ENCODE measurements at regions not wholly inside any gene's neighbourhood (a gene's known extent, or its start where the extent isn't known, plus 50 kb on each side); places are given as distances from the start of the nearest gene placed in this dataset.

DNA sequence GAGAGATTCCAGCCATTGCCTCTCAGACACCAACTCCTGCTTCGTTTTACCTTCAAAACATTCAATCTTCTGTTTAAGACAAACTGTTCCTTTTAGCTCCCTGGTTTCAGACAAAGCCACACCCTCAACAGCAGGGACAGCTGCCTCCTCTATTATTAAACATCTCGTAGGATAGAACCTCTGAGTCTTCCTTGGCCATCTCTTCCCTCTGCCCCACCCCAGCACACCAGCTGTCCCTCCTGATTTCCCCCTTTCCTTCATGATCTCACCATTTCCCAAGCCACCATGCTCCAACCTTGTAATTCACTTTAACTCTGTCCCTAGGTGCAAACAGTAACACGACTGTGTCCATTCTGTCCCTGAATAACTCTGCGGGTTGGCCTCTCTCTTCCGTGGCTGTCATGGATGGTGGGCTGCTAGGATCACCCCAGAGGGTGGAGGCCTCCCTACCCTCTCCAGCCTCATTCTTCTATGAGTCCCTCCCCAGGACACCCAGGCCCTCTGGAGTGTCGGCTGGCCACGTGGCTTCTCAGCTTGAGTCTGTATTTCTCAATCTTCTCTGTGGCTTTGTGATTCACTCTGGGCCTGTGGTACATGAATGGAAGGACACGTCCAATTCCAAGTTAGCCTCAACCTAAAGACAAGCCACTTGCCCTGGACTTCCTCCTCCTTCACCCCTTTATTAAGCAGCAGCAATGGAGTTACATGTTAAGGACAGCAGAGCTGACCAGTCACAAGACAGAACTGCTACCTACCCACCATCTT, 349.9 kb downstream of the FBXW7 start:
- TF ChIP-seq, protein P1, sequence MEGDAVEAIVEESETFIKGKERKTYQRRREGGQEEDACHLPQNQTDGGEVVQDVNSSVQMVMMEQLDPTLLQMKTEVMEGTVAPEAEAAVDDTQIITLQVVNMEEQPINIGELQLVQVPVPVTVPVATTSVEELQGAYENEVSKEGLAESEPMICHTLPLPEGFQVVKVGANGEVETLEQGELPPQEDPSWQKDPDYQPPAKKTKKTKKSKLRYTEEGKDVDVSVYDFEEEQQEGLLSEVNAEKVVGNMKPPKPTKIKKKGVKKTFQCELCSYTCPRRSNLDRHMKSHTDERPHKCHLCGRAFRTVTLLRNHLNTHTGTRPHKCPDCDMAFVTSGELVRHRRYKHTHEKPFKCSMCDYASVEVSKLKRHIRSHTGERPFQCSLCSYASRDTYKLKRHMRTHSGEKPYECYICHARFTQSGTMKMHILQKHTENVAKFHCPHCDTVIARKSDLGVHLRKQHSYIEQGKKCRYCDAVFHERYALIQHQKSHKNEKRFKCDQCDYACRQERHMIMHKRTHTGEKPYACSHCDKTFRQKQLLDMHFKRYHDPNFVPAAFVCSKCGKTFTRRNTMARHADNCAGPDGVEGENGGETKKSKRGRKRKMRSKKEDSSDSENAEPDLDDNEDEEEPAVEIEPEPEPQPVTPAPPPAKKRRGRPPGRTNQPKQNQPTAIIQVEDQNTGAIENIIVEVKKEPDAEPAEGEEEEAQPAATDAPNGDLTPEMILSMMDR (IDR thresholded peaks at IDR 0.05), result no peak
- TF ChIP-seq ZFX (IDR thresholded peaks at IDR 0.05; ENCODE audit: borderline replicate concordance), result no peak

Measured in 22Rv1 (cell line).